PC-3 (cell line): ENCODE measurements at regions not wholly inside any gene's neighbourhood (a gene's known extent, or its start where the extent isn't known, plus 50 kb on each side); places are given as distances from the start of the nearest gene placed in this dataset.

Experiments used
- ATAC-seq: fragments of 200-7000 bp; cut with Tn5 transposase; 2 replicates; pipeline ENCODE4 v1.9.1; 2020; ENCODE audit warnings: mild to moderate bottlenecking, moderate library complexity
- BruUV-seq: library from RNA; stranded (reverse); fragments of 400-500 nt; replicated peaks from 2 replicates; lab custom pipeline; 2021; lab: Mats Ljungman, UMichigan
- CTCF ChIA-PET: fragments of 300-600 bp; sonication (Branson Sonifier 250); formaldehyde crosslinking; loops from one replicate; lab custom pipeline; 2022; ENCODE audit warnings: antibody characterized with exemption; lab: Charles Lee
- POLR2A ChIA-PET: fragments of 300-600 bp; sonication (Branson Sonifier 250); formaldehyde crosslinking; loops from one replicate; lab custom pipeline; 2022; ENCODE audit warnings: antibody characterized with exemption; ENCODE audit not compliant: unreplicated experiment; lab: Charles Lee
- DNase-seq: peaks from one replicate; pipeline ENCODE4 v3.0.0-alpha.2; 2015
- H2AFZ ChIP-seq: fragments of 300-600 bp; sonication (generic); 2 replicates; pipeline ENCODE4 v1.6.0; 2016; ENCODE audit warnings: antibody characterized with exemption, low read length
- H3F3A ChIP-seq: fragments of 300-600 bp; sonication (generic); one replicate; pipeline ENCODE4 v1.6.0; 2017; ENCODE audit warnings: antibody characterized with exemption, low read length, control low read depth, mild to moderate bottlenecking; ENCODE audit not compliant: unreplicated experiment
- H3K27ac ChIP-seq: fragments of 300-600 bp; sonication (generic); 2 replicates; pipeline ENCODE4 v1.5.1; 2016; ENCODE audit warnings: mild to moderate bottlenecking, low read length
- H3K27me3 ChIP-seq: fragments of 300-600 bp; sonication (generic); 2 replicates; pipeline ENCODE4 v1.6.1; 2016; ENCODE audit warnings: low read length, mixed read lengths
- H3K36me3 ChIP-seq: fragments of 300-600 bp; sonication (generic); 2 replicates; pipeline ENCODE4 v1.6.1; 2016; ENCODE audit warnings: low read depth, mixed run types, low read length, mixed read lengths
- H3K4me1 ChIP-seq: fragments of 300-600 bp; sonication (generic); 2 replicates; pipeline ENCODE4 v1.5.1; 2016; ENCODE audit warnings: low read length; ENCODE audit not compliant: insufficient read depth
- H3K4me2 ChIP-seq: fragments of 300-600 bp; sonication (generic); 2 replicates; pipeline ENCODE4 v1.6.0; 2016; ENCODE audit warnings: low read length
- H3K4me3 ChIP-seq: fragments of 300-600 bp; sonication (generic); 2 replicates; pipeline ENCODE4 v1.5.1; 2016; ENCODE audit warnings: mild to moderate bottlenecking, low read length, mixed read lengths
- H3K79me2 ChIP-seq: fragments of 300-600 bp; sonication (generic); 2 replicates; pipeline ENCODE4 v1.6.1; 2017; ENCODE audit warnings: low read length, mixed read lengths
- H3K9ac ChIP-seq: fragments of 300-600 bp; sonication (generic); 2 replicates; pipeline ENCODE4 v1.6.0; 2016; ENCODE audit warnings: mild to moderate bottlenecking, low read length
- H3K9me2 ChIP-seq: fragments of 300-600 bp; sonication (generic); replicated peaks from 2 replicates; pipeline ENCODE4 v1.6.1; 2016; ENCODE audit warnings: mixed run types, low read length, mixed read lengths
- H3K9me3 ChIP-seq: fragments of 300-600 bp; sonication (generic); 2 replicates; pipeline ENCODE4 v1.6.1; 2016; ENCODE audit warnings: low read length, mixed read lengths
- H4K20me1 ChIP-seq: fragments of 300-600 bp; sonication (generic); 2 replicates; pipeline ENCODE4 v1.6.1; 2016; ENCODE audit warnings: low read length, mixed read lengths
- CTCF ChIP-seq: fragments of 300-600 bp; sonication (generic); conservative IDR thresholded peaks from 2 replicates; pipeline ENCODE4 v1.5.1; 2017; ENCODE audit warnings: antibody characterized with exemption, low read depth, mild to moderate bottlenecking, low read length
- EZH2 ChIP-seq: fragments of 300-600 bp; sonication (generic); IDR thresholded peaks from one replicate; pipeline ENCODE4 v1.6.1; 2017; ENCODE audit warnings: antibody characterized with exemption, mild to moderate bottlenecking, low read length; ENCODE audit not compliant: unreplicated experiment
- EZH2phosphoT487 ChIP-seq: fragments of 300-600 bp; sonication (generic); IDR thresholded peaks from 2 replicates; pipeline ENCODE4 v1.6.1; 2018; ENCODE audit warnings: mild to moderate bottlenecking, antibody characterized with exemption, low read length, borderline replicate concordance
- intact Hi-C: fragments of 100-400 bp; cut with micrococcal nuclease; formaldehyde crosslinking; loops from 2 replicates; pipeline ENCODE4 v1.9.0; 2023

GRCh38 chr4:71156616-71157015 is 163.2 kb downstream of the DCK start:
- POLR2A ChIA-PET = no interaction called here

GRCh38 chr4:71162386-71162785 is 168.9 kb downstream of the DCK start:
- no peak overlapping the region for H2AFZ ChIP-seq
- H3K9me2 ChIP-seq = no peaks in the 10 kb centered on the region
- no peak overlapping the region for H3K4me2 ChIP-seq
- intact Hi-C loops = no loop called here
- CTCF ChIA-PET = no interaction called here
- H3K36me3 ChIP-seq = no peaks in the 10 kb centered on the region
- no peaks in the 10 kb centered on the region for H3K9me3 ChIP-seq
- no peak overlapping the region for H3K4me3 ChIP-seq
- H4K20me1 ChIP-seq = no peaks in the 10 kb centered on the region
- DNase-seq = no peak
- H3K9ac ChIP-seq = no peak overlapping the region
- TF ChIP-seq EZH2 (no peak), CTCF (no peak), EZH2phosphoT487 (no peak)
- no TSS peak for BruUV-seq
- no peaks in the 10 kb centered on the region for H3K4me1 ChIP-seq
- POLR2A ChIA-PET = no interaction called here
- no peak overlapping the region for H3K27ac ChIP-seq
- no peaks in the 10 kb centered on the region for H3K27me3 ChIP-seq
- ATAC-seq = no peak
- H3F3A ChIP-seq = no peaks in the 10 kb centered on the region
- no peaks in the 10 kb centered on the region for H3K79me2 ChIP-seq

More at GRCh38 chr4:71156616-71157015, 163.2 kb downstream of the DCK start:
- H3K9me2 ChIP-seq = no peaks in the 10 kb centered on the region
- CTCF ChIA-PET = no interaction called here
- no peak overlapping the region for H2AFZ ChIP-seq
- H3K9me3 ChIP-seq = no peaks in the 10 kb centered on the region
- no peak overlapping the region for H3K4me3 ChIP-seq
- TF ChIP-seq EZH2 = no peak
- TF ChIP-seq CTCF = no peak
- no peak for TF ChIP-seq EZH2phosphoT487
- H3K27ac ChIP-seq = no peak overlapping the region
- no peaks in the 10 kb centered on the region for H3K79me2 ChIP-seq
- no peaks in the 10 kb centered on the region for H3F3A ChIP-seq
- no peaks in the 10 kb centered on the region for H3K27me3 ChIP-seq
- intact Hi-C loops = no loop called here
- no peaks in the 10 kb centered on the region for H3K36me3 ChIP-seq
- BruUV-seq = no TSS peak
- no peak for DNase-seq
- no peak overlapping the region for H3K4me2 ChIP-seq
- no peak overlapping the region for H3K9ac ChIP-seq
- no peaks in the 10 kb centered on the region for H4K20me1 ChIP-seq
- H3K4me1 ChIP-seq = peaks cover 2% of the 10 kb centered on the region; the same call in 1 of the 2 replicates
- ATAC-seq = no peak

DNA sequence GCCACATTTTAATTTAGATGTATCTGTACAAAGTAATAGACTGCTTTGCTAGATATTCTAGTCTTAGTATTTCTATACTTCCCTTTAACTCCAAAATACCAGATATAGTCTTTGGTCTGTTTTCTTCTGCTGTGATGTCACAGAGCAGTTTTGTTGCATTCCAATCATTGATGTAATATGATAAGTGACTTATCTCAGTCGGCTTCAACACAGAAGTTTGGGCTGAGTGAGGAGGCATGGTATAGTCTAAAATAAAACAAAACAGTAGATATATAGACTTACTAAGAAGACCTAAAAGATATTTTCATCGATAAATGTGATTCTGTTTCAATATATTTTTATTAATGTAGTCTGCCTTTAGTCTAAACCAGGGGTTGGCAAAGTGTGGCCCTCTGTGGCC is 169.9 kb downstream of the DCK start:
- Histone ChIP-seq H2AFZ (no peak overlapping the region), H3K27ac (no peak overlapping the region), H3K9me3 (no peaks in the 10 kb centered on the region), H3K27me3 (no peaks in the 10 kb centered on the region), H3K36me3 (no peaks in the 10 kb centered on the region), H3K79me2 (no peaks in the 10 kb centered on the region), H3K4me2 (no peak overlapping the region), H3K9ac (no peak overlapping the region), H4K20me1 (no peaks in the 10 kb centered on the region), H3K4me3 (no peak overlapping the region), H3F3A (no peaks in the 10 kb centered on the region), H3K9me2 (no peaks in the 10 kb centered on the region), H3K4me1 (no peaks in the 10 kb centered on the region)
- ATAC-seq (no peak), DNase-seq (no peak)
- no peak for TF ChIP-seq CTCF
- no peak for TF ChIP-seq EZH2
- TF ChIP-seq EZH2phosphoT487 = no peak
- ChIA-PET POLR2A (no interaction called here), CTCF (no interaction called here)
- BruUV-seq = no TSS peak
- intact Hi-C loops = no loop called here
